ENCODE measurements at regions not wholly inside any gene's neighbourhood (a gene's known extent, or its start where the extent isn't known, plus 50 kb on each side); places are given as distances from the start of the nearest gene placed in this dataset.

DNA sequence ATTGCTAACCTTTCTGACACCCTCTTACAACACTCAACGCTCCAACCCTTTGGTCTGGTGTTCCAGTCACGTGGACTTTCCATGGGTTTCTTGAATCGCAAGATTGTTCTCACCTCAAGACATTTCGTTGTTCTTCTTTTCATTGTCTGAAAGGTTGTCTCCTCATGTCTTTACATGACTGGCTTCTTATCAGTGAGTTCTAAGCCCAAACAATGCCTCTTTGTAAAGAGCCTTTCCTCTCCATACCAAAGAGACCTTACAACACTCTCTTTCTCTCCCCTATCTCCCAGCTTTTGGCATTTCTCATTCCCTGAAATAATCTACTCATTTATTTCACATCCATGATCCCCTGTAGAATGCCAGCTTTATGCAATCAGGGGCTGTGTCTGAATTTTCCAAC lies 1144.8 kb downstream of the AACS start:
- no peak for DNase-seq (ENCODE audit: low read depth)

GRCh38 chr12:126210448-126210847 lies 1145.2 kb downstream of the AACS start:
- TF ChIP-seq CTCF (IDR thresholded peaks at IDR 0.05; ENCODE audit: insufficient read depth, low read depth, low read length), result no peak
- no peak for DNase-seq (ENCODE audit: low read depth)
- H3K4me3 ChIP-seq (ENCODE audit: low read depth, low read length), result no peak overlapping the region

More for the DNA sequence above, 1144.8 kb downstream of the AACS start:
- no peak overlapping the region for H3K4me3 ChIP-seq (ENCODE audit: low read depth, low read length)
- no peak for TF ChIP-seq CTCF (IDR thresholded peaks at IDR 0.05; ENCODE audit: insufficient read depth, low read depth, low read length)

DNA sequence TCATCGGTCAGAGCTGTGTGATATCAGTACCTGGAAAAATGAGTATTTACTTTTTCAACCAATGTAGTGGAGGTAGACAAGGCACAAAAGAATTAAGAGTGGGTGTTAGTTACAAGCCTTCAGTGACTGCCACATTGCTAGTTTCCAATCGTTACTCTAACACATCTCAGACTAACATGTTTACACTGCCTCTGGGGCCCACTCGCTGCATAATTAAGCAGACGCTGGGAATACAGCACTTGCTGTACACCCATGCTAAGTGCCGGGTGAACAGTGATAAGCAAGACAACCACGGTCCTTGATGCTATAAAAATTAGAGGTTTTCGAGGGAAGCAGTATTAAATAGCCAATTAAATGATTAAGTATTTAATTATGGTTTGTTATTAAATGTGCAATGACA lies 1147.6 kb downstream of the AACS start:
- H3K4me3 ChIP-seq (ENCODE audit: low read depth, low read length), result no peak overlapping the region
- DNase-seq (ENCODE audit: low read depth), result no peak
- no peak for TF ChIP-seq CTCF (IDR thresholded peaks at IDR 0.05; ENCODE audit: insufficient read depth, low read depth, low read length)

GRCh38 chr12:126218697-126219096 lies 1153.5 kb downstream of the AACS start:
- no peak for DNase-seq (ENCODE audit: low read depth)
- no peak overlapping the region for H3K4me3 ChIP-seq (ENCODE audit: low read depth, low read length)
- TF ChIP-seq CTCF (IDR thresholded peaks at IDR 0.05; ENCODE audit: insufficient read depth, low read depth, low read length), result no peak

DNA sequence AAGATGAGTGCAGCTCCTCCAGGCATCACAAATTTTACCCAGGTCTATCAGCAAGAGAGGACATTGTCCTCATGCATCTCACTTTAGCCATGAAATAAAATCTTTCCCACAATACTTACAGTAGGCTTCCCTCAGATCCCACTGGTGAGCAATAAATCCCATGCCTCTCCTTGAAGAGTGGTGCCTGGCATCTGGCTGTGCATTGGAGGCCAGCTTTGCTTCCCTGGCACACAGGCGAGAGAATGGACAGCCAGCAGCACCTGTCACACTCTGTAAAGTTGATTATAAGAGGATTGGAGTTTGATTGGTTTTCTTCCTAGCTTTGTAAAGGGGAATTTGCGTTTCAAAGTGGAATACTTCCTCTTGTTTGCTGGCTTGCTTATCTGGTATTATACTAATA lies 1153.9 kb downstream of the AACS start:
- no peak overlapping the region for H3K4me3 ChIP-seq (ENCODE audit: low read depth, low read length)
- TF ChIP-seq CTCF (IDR thresholded peaks at IDR 0.05; ENCODE audit: insufficient read depth, low read depth, low read length), result no peak
- DNase-seq (ENCODE audit: low read depth), result no peak

DNA sequence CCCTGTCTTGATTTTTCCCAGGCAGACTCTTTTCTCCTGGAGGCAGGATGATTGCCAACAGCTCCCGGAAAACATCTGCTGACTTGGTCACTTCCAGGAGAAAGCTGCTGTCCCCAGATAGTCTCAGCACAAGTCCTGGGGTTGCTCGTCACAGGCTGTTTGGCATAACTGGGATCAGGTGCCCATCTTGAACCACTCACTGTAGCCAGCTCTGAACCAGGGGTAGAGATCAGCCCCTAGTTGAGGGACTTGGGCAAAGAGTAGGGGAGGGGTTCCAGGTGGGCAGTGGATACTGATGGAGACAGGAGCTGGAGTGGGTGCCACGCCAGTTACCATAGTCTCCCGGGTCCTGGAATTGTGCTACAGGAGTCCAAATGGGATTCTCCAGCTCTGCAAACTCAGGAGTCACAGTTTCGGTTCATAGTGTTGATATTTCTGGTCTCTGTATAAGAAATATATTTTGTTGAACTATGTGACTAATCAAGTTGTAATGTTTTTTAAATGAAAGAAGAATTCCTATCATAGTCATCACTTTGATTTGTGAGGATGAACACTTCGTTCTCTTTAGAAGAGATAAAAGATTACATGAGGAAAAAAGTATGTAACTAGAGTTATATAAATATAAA lies 1154.5 kb downstream of the AACS start:
- no peak overlapping the region for H3K4me3 ChIP-seq (ENCODE audit: low read depth, low read length)
- DNase-seq (ENCODE audit: low read depth), result peak; percentile 21
- TF ChIP-seq CTCF (IDR thresholded peaks at IDR 0.05; ENCODE audit: insufficient read depth, low read depth, low read length), result no peak

- no peak overlapping the region for H3K4me3 ChIP-seq (ENCODE audit: low read depth, low read length)
- no peak for DNase-seq (ENCODE audit: low read depth)
- no peak for TF ChIP-seq CTCF (IDR thresholded peaks at IDR 0.05; ENCODE audit: insufficient read depth, low read depth, low read length)
These were observed 1158.8 kb downstream of the AACS start for GRCh38 chr12:126224032-126224431.
